Mucosa of descending colon (tissue), 3 donors: ENCODE measurements at regions not wholly inside any gene's neighbourhood (a gene's known extent, or its start where the extent isn't known, plus 50 kb on each side); places are given as distances from the start of the nearest gene placed in this dataset.

Experiments used
- ATAC-seq: fragments of 200-7000 bp; cut with Tn5 transposase; one replicate; pipeline ENCODE4 v1.9.1; 2020; ENCODE audit warnings: mild to moderate bottlenecking, moderate library complexity
- DNase-seq, 3 donors: peaks; one replicate each; pipeline ENCODE4 v3.0.0-alpha.2; 2020
- H3K36me3 ChIP-seq: fragments of 200-600 bp; one replicate; pipeline ENCODE4 v1.8.0; 2021; ENCODE audit warnings: low read depth, mild to moderate bottlenecking
- H3K4me1 ChIP-seq: fragments of 200-600 bp; one replicate; pipeline ENCODE4 v1.8.0; 2021; ENCODE audit warnings: low read depth, mild to moderate bottlenecking
- H3K4me3 ChIP-seq: fragments of 200-600 bp; one replicate; pipeline ENCODE4 v1.8.0; 2021; ENCODE audit warnings: mild to moderate bottlenecking
- H3K9me3 ChIP-seq: fragments of 200-600 bp; one replicate; pipeline ENCODE4 v1.8.0; 2021; ENCODE audit warnings: mild to moderate bottlenecking
- CTCF ChIP-seq: fragments of 200-600 bp; IDR thresholded peaks from one replicate; pipeline ENCODE4 v1.8.0; 2022; ENCODE audit warnings: antibody characterized with exemption, mild to moderate bottlenecking
- intact Hi-C, 2 donors: fragments of 100-400 bp; cut with DNase I in 1 of 2; cut with micrococcal nuclease in 1 of 2; formaldehyde crosslinking; loops; one replicate each; pipeline versions ENCODE4 v1.11.0 to v1.11.1; 2022; cut with DNase I, micrococcal nuclease
- donor health status: DM: no; HTN: no; CAD: no; lungs with moderate emphysema.
- donor health status: DM: no; HTN: no; CAD: no.
- donor health status: DM: no; HTN: yes; CAD: no.

- H3K4me1 ChIP-seq: no peaks in the 10 kb centered on the region
- H3K9me3 ChIP-seq: peaks cover 20% of the 10 kb centered on the region
- H3K4me3 ChIP-seq: no peak overlapping the region
- DNase-seq: no peak
- TF ChIP-seq CTCF: no peak
- ATAC-seq: no peak
- H3K36me3 ChIP-seq: no peaks in the 10 kb centered on the region
- intact Hi-C loops: no loop called here
Measured at GRCh38 chr10:83083831-83084230, 1055.5 kb upstream of the GHITM start.

GRCh38 chr10:83089335-83089734 lies 1050.0 kb upstream of the GHITM start:
- no peak for TF ChIP-seq CTCF
- ATAC-seq (no peak), DNase-seq (no peak)
- no peaks in the 10 kb centered on the region for H3K36me3 ChIP-seq
- H3K4me1 ChIP-seq: no peaks in the 10 kb centered on the region
- no peak overlapping the region for H3K4me3 ChIP-seq
- peaks cover 15% of the 10 kb centered on the region for H3K9me3 ChIP-seq
- intact Hi-C loops: no loop called here

- H3K9me3 ChIP-seq: peaks cover 35% of the 10 kb centered on the region
- DNase-seq: no peak
- ATAC-seq: no peak
- H3K4me1 ChIP-seq: no peaks in the 10 kb centered on the region
- intact Hi-C loops: no loop called here
- H3K36me3 ChIP-seq: no peaks in the 10 kb centered on the region
- no peak for TF ChIP-seq CTCF
- H3K4me3 ChIP-seq: no peak overlapping the region
Measured at GRCh38 chr10:83104616-83105015, 1034.7 kb upstream of the GHITM start.

GRCh38 chr10:83108565-83109333 lies 1030.6 kb upstream of the GHITM start:
- Histone ChIP-seq H3K9me3 (peaks cover 63% of the 10 kb centered on the region), H3K4me3 (no peak overlapping the region), H3K4me1 (no peaks in the 10 kb centered on the region), H3K36me3 (no peaks in the 10 kb centered on the region)
- intact Hi-C loops: no loop called here
- no peak for TF ChIP-seq CTCF
- ATAC-seq (no peak), DNase-seq (peak in 1 of 3 donors; percentile 15)

GRCh38 chr10:83119346-83119745 lies 1020.0 kb upstream of the GHITM start:
- no peak for ATAC-seq
- Histone ChIP-seq H3K36me3 (no peaks in the 10 kb centered on the region), H3K4me1 (no peaks in the 10 kb centered on the region), H3K4me3 (no peak overlapping the region), H3K9me3 (peaks cover 2% of the 10 kb centered on the region)
- intact Hi-C loops: no loop called here
- DNase-seq: no peak
- no peak for TF ChIP-seq CTCF
